Ascending aorta (tissue), 2 donors: ENCODE measurements at regions not wholly inside any gene's neighbourhood (a gene's known extent, or its start where the extent isn't known, plus 50 kb on each side); places are given as distances from the start of the nearest gene placed in this dataset.

ENCODE experiments used
- DNase-seq, 2 donors: peaks; one replicate each; pipeline ENCODE4 v3.0.0-alpha.2; 2019; ENCODE audit warnings: low spot score in 2 of 2
- H3K27ac ChIP-seq, 2 donors: fragments of 200-600 bp; sonication (generic); one replicate each; pipeline ENCODE4 v1.5.1; 2016 to 2017; ENCODE audit warnings: mild to moderate bottlenecking in 1 of 2
- H3K27me3 ChIP-seq: fragments of 200-600 bp; sonication (generic); one replicate; pipeline ENCODE4 v1.5.1; 2017
- H3K36me3 ChIP-seq, 2 donors: fragments of 200-600 bp; sonication (generic); one replicate each; pipeline ENCODE4 v1.5.1; 2016
- H3K4me1 ChIP-seq, 2 donors: fragments of 200-600 bp; sonication (generic); one replicate each; pipeline ENCODE4 v1.5.1; 2016 to 2017; ENCODE audit warnings: mild to moderate bottlenecking in 1 of 2
- H3K4me3 ChIP-seq, 2 donors: fragments of 200-600 bp; sonication (generic); one replicate each; pipeline ENCODE4 v1.5.1; 2016 to 2017; ENCODE audit warnings: mild to moderate bottlenecking in 1 of 2
- H3K9me3 ChIP-seq, 2 donors: fragments of 200-600 bp; sonication (generic); one replicate each; pipeline ENCODE4 v1.5.1; 2016
- intact Hi-C: fragments of 100-400 bp; cut with DNase I; formaldehyde crosslinking; loops from one replicate; pipeline ENCODE4 v1.15.1; 2023
- TF ChIP-seq, protein P1 (sequence below), 3 experiments: fragments of 200-600 bp in 2 of 3; fragments of 450-650 bp in 1 of 3; sonication (generic) in 2 of 3; IDR thresholded peaks; one replicate each; pipeline ENCODE4 v1.5.1; 2016 to 2019; ENCODE audit warnings: antibody characterized with exemption in 3 of 3, mild to moderate bottlenecking in 1 of 3, moderate library complexity in 1 of 3

DNA sequence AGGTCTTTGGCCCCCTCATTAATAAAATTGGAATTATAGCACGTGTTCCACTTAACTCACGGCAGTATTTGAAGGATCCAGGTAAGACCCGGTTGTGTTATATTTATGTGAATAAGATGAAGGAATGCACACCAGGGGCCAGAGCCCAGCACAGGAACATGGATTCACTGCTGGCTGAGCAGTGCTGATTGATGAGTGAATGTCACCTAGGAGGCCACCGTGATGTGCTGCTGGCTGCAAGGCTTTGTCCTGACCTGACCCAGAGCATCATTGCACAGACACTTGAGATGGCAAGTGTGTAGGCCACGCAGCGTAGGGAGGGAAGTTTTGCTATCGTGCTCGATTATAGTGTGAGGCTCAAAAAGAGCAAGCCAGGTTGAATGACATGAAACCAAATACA is 350.7 kb upstream of the MGMT start:
- H3K27me3 ChIP-seq: no peaks in the 10 kb centered on the region
- H3K4me1 ChIP-seq: no peaks in the 10 kb centered on the region
- H3K4me3 ChIP-seq: no peak overlapping the region
- DNase-seq: no peak
- H3K36me3 ChIP-seq: no peaks in the 10 kb centered on the region
- intact Hi-C loops: no loop called here
- TF ChIP-seq, protein P1, sequence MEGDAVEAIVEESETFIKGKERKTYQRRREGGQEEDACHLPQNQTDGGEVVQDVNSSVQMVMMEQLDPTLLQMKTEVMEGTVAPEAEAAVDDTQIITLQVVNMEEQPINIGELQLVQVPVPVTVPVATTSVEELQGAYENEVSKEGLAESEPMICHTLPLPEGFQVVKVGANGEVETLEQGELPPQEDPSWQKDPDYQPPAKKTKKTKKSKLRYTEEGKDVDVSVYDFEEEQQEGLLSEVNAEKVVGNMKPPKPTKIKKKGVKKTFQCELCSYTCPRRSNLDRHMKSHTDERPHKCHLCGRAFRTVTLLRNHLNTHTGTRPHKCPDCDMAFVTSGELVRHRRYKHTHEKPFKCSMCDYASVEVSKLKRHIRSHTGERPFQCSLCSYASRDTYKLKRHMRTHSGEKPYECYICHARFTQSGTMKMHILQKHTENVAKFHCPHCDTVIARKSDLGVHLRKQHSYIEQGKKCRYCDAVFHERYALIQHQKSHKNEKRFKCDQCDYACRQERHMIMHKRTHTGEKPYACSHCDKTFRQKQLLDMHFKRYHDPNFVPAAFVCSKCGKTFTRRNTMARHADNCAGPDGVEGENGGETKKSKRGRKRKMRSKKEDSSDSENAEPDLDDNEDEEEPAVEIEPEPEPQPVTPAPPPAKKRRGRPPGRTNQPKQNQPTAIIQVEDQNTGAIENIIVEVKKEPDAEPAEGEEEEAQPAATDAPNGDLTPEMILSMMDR (IDR thresholded peaks at IDR 0.05): no peak
- H3K27ac ChIP-seq: no peak overlapping the region
- no peaks in the 10 kb centered on the region for H3K9me3 ChIP-seq

DNA sequence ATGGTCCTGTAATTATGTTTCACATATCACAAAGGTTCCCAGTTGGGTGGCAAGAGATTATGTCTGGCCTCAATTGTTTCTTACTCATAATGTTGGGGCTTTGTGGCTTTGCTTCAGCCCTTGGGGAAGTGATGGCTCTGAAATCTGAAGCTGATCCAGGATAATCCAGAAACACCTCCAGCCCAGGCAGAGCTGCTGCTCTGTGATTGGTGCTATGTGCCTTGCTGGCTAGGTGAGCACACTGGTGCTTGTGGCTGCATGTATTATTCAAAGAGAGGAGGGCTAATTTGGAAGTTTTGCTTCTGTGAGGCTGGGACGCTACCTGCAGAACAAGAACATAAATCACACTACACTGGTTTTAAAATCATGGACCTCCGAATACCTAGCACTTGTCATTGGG is 346.6 kb upstream of the MGMT start:
- TF ChIP-seq, protein P1 (IDR thresholded peaks at IDR 0.05): no peak
- no peak for DNase-seq
- Histone ChIP-seq H3K9me3 (no peaks in the 10 kb centered on the region), H3K27me3 (no peaks in the 10 kb centered on the region), H3K4me3 (no peak overlapping the region), H3K4me1 (no peaks in the 10 kb centered on the region), H3K27ac (no peak overlapping the region), H3K36me3 (no peaks in the 10 kb centered on the region)
- intact Hi-C loops: no loop called here

DNA sequence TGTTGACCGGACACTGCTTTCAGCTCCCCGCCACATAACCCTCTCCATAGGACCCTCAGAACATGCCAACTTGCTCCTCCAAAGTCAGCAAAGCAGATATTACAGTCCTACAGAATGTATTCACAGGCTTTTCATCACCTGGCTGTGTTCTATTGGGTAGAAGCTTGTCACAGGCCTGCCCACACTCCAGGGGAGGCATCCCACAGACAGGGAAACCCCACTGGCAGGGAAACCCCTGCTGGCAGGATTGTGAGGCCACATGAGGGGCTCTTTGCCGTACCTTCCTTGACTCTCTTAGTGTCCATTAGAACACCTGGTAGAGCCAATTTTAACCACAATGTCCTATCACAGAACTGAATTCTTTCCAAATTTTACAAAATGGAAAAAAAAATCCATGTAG is 344.2 kb upstream of the MGMT start:
- Histone ChIP-seq H3K4me3 (no peak overlapping the region), H3K9me3 (peaks cover 0 to 3% of the 10 kb centered on the region in 2 donors), H3K27ac (no peak overlapping the region), H3K36me3 (no peaks in the 10 kb centered on the region), H3K27me3 (no peaks in the 10 kb centered on the region), H3K4me1 (no peaks in the 10 kb centered on the region)
- DNase-seq: no peak
- intact Hi-C loops: no loop called here
- TF ChIP-seq, protein P1 (IDR thresholded peaks at IDR 0.05): no peak

DNA sequence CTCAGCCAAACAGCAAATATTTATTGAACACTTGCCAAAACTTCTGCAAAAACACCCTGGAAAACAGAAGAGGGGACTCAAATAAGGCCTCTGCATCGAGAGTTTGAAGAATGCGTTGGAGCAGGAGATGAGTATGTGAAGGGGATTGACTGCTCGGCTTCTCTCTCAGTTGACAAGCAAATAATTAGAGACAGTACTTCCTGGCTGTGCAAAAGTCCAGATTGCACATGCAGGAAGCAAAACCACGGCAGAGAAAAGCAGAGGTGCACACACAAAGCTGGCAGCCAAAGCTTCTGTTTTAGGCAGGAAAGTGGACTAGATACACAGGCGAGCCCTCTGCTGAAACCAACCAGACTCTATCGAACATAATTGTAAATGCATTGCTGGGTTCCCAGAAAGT is 343.6 kb upstream of the MGMT start:
- no peaks in the 10 kb centered on the region for H3K36me3 ChIP-seq
- intact Hi-C loops: no loop called here
- H3K4me3 ChIP-seq: no peak overlapping the region
- H3K4me1 ChIP-seq: no peaks in the 10 kb centered on the region
- no peaks in the 10 kb centered on the region for H3K27me3 ChIP-seq
- no peak overlapping the region for H3K27ac ChIP-seq
- DNase-seq: no peak
- TF ChIP-seq, protein P1 (IDR thresholded peaks at IDR 0.05): no peak
- peaks cover 0 to 3% of the 10 kb centered on the region in 2 donors for H3K9me3 ChIP-seq

DNA sequence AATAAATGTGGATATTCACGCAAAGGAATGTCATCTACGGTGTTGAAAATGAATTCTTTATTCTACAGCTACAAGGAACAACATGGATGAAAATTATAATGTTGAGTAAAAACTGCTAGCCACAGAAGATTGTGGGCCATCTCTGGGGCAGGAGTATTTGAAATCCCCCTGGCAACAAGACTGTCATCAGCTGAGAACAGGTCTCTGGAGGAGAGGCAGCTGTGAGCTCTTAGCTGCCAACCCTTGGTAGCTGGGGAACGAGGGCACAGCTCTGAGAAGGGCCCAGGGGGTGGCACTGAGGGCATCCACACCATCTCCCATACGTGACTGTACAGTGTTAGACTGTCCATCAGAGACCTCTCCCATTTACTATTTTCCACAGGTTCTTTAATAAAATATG is 340.1 kb upstream of the MGMT start:
- DNase-seq: no peak
- intact Hi-C loops: no loop called here
- Histone ChIP-seq H3K4me3 (no peak overlapping the region), H3K9me3 (peaks cover 0 to 3% of the 10 kb centered on the region in 2 donors), H3K36me3 (no peaks in the 10 kb centered on the region), H3K27me3 (no peaks in the 10 kb centered on the region), H3K27ac (no peak overlapping the region), H3K4me1 (no peaks in the 10 kb centered on the region)
- TF ChIP-seq, protein P1 (IDR thresholded peaks at IDR 0.05): no peak

DNA sequence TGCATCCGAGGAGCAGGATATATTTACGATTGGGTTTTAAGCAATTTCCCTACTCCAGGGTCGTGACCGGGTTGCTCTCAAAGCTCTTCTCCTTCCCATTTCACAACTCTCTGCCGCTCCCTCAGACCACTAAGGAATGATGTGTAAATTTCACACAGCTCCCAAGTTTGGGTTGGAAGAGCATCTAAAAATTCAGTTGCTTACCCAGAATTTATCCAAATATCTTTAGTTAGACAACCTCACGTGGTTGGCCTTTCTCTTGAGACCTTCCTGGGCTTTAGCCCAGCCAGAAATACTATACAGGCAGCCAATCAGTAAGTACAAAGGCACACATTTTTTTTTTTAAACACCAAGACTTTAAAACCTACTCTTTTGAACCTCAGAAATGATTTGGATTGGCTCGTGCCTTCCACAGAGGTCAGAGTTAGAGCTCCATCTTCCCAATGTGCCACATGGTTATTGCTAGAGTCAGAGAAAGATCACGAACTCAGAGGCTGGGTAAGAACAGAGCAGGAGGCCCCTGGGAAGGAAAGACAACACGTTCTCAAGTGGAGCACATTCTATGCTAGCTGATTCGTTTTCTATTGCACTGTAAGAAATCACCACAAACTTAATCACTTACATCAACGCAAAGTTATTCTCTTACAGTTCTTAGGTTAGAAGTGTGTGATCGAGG is 335.4 kb upstream of the MGMT start:
- no peaks in the 10 kb centered on the region for H3K27me3 ChIP-seq
- no peak for DNase-seq
- TF ChIP-seq, protein P1 (IDR thresholded peaks at IDR 0.05): no peak
- no peaks in the 10 kb centered on the region for H3K4me1 ChIP-seq
- H3K27ac ChIP-seq: no peak overlapping the region
- no peaks in the 10 kb centered on the region for H3K36me3 ChIP-seq
- intact Hi-C loops: no loop called here
- H3K4me3 ChIP-seq: no peak overlapping the region
- no peaks in the 10 kb centered on the region for H3K9me3 ChIP-seq
